Activated T-helper 2 cell treated with anti-CD3 and anti-CD28 coated beads, Interferon-gamma antibody, Interleukin-2, Interleukin-4, amounts not matched to agents 10 μg/mL and 5 μg/mL and 100 μg/mL, durations not matched to agents 14 hours and 24 hours and 36 hours (primary cell): ENCODE measurements at regions not wholly inside any gene's neighbourhood (a gene's known extent, or its start where the extent isn't known, plus 50 kb on each side); places are given as distances from the start of the nearest gene placed in this dataset.

Experiments
- DNase-seq: peaks from one replicate; pipeline ENCODE4 v3.0.0; 2021; ENCODE audit warnings: low spot score
- H3K27ac Mint-ChIP-seq: one replicate; pipeline ENCODE4 v1.8.0; 2021; ENCODE audit warnings: mixed read lengths
- H3K27me3 Mint-ChIP-seq: one replicate; pipeline ENCODE4 v1.8.0; 2021; ENCODE audit warnings: low read depth, mixed read lengths
- H3K36me3 Mint-ChIP-seq: one replicate; pipeline ENCODE4 v1.8.0; 2021; ENCODE audit warnings: low read depth, mixed read lengths
- H3K4me1 Mint-ChIP-seq: one replicate; pipeline ENCODE4 v1.8.0; 2021; ENCODE audit warnings: low read depth, mixed read lengths
- H3K4me3 Mint-ChIP-seq: one replicate; pipeline ENCODE4 v1.8.0; 2021; ENCODE audit warnings: low read depth, mild to moderate bottlenecking, moderate library complexity, mixed read lengths
- H3K9me3 Mint-ChIP-seq: one replicate; pipeline ENCODE4 v1.8.0; 2021; ENCODE audit warnings: mixed read lengths
- intact Hi-C: fragments of 100-400 bp; cut with micrococcal nuclease; formaldehyde crosslinking; loops from one replicate; pipeline ENCODE4 v1.15.1; 2023

DNA sequence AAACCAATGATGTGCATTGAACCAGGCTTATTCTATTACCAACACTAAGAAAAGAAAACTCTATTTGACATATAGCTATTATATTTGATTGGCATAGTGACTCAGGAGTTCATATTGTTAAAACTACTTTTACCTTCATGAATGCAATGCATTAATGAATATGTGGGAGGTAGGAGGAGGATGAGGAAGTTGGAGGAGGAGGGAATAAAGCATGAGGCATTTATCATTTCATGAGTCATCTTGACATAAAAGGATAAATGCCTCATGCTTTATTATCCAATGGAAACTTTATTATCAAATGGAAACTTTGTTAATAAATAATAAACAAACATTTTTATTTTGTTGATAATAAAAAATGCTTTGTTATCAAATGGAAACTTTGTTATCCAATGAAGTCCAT, 116.5 kb downstream of the SPRY2 start:
- no peaks in the 10 kb centered on the region for H3K27me3 Mint-ChIP-seq
- no peaks in the 10 kb centered on the region for H3K9me3 Mint-ChIP-seq
- no peaks in the 10 kb centered on the region for H3K36me3 Mint-ChIP-seq
- no peak overlapping the region for H3K4me3 Mint-ChIP-seq
- no peaks in the 10 kb centered on the region for H3K4me1 Mint-ChIP-seq
- intact Hi-C loops: no loop called here
- H3K27ac Mint-ChIP-seq: no peak overlapping the region
- no peak for DNase-seq

GRCh38 chr13:80217614-80218456, 123.1 kb downstream of the SPRY2 start:
- H3K4me1 Mint-ChIP-seq: no peaks in the 10 kb centered on the region
- no peaks in the 10 kb centered on the region for H3K27me3 Mint-ChIP-seq
- no peaks in the 10 kb centered on the region for H3K9me3 Mint-ChIP-seq
- no peak for DNase-seq
- no peak overlapping the region for H3K27ac Mint-ChIP-seq
- intact Hi-C loops: no loop called here
- H3K4me3 Mint-ChIP-seq: no peak overlapping the region
- no peaks in the 10 kb centered on the region for H3K36me3 Mint-ChIP-seq

DNA sequence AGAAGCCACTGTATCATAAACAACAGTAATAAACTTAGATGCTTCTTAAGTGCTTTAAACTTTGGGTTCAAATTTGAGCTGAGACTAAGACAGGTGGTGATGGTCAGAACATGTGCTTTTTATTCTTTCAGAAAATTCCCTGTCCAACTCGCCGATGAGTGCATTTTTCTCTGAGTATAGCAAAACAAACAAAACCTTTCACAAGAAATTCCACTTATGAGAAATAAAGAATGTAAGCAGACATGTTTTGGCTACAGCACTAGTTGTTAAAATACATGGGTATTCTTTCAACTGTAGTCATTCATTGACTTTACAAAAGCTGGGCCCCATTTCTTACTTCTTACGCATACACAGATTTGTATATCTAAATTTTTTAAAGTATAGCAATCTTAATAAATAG, 125.6 kb downstream of the SPRY2 start:
- no peak for DNase-seq
- no peaks in the 10 kb centered on the region for H3K9me3 Mint-ChIP-seq
- H3K36me3 Mint-ChIP-seq: no peaks in the 10 kb centered on the region
- H3K27me3 Mint-ChIP-seq: no peaks in the 10 kb centered on the region
- H3K27ac Mint-ChIP-seq: no peak overlapping the region
- intact Hi-C loops: no loop called here
- no peaks in the 10 kb centered on the region for H3K4me1 Mint-ChIP-seq
- no peak overlapping the region for H3K4me3 Mint-ChIP-seq

DNA sequence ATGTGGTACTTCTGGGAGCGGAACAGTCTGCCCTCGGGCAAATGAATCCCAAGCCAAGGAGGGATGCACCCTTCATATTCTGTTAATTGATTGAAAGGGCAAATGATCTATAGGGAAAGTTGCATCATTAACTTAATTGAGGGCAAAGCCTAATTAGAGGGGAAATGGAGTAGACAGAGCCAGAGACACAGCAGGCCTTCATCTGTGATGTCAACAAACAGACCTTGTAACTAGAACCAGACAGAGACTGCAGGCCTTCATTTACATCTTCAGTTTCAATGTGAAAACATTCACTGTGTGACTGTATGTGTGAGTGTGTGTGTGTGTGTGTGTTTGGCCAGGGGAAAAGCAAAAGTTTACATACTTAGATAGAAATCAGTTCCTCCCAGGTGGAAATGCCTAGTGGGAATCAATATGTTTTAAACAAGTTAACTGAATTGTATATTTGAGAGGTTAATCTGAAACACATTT, 126.4 kb downstream of the SPRY2 start:
- DNase-seq: no peak
- Mint-ChIP-seq H3K4me1 (no peaks in the 10 kb centered on the region), H3K27me3 (no peaks in the 10 kb centered on the region), H3K4me3 (no peak overlapping the region), H3K27ac (no peak overlapping the region), H3K9me3 (no peaks in the 10 kb centered on the region), H3K36me3 (no peaks in the 10 kb centered on the region)
- intact Hi-C loops: no loop called here

DNA sequence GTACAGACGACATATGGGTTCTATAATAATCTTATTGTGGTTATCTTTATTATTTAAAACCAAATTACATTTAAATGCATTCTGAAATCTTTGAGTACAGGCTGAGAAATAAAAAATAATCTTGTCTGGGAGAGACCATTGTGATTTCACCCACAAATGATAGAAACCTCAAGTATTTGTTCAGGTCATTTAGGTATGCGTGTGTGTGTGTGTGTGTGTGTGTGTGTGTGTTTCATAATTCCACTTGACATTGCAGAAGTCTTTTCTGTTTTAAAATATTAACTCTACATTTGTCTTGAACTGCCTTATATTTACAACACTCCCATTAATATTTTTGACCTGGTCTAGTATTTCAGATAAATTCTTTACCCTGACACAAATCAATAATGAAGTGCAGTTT, 126.9 kb downstream of the SPRY2 start:
- no peak for DNase-seq
- no peak overlapping the region for H3K27ac Mint-ChIP-seq
- intact Hi-C loops: no loop called here
- H3K4me1 Mint-ChIP-seq: no peaks in the 10 kb centered on the region
- no peaks in the 10 kb centered on the region for H3K9me3 Mint-ChIP-seq
- no peaks in the 10 kb centered on the region for H3K36me3 Mint-ChIP-seq
- no peak overlapping the region for H3K4me3 Mint-ChIP-seq
- H3K27me3 Mint-ChIP-seq: no peaks in the 10 kb centered on the region

DNA sequence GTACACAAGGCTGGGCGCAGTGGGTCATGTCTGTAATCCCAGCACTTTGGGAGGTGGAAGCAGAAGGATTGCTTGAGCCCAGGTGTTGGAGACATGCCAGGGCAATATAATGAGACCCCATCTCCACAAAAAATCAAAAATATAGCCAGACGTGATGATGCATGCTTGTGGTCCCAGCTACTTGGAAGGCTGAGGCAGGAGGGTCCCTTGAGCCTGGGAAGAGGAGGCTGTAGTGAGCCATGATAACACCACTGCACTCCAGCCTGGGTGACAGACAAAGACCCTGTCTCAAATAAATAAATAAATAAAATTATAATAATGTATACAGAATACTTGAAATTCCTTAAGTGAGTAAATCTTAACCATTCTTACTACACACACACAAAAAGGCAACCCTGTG, 127.7 kb downstream of the SPRY2 start:
- H3K9me3 Mint-ChIP-seq: no peaks in the 10 kb centered on the region
- H3K4me3 Mint-ChIP-seq: no peak overlapping the region
- H3K36me3 Mint-ChIP-seq: no peaks in the 10 kb centered on the region
- DNase-seq: no peak
- intact Hi-C loops: no loop called here
- no peak overlapping the region for H3K27ac Mint-ChIP-seq
- no peaks in the 10 kb centered on the region for H3K27me3 Mint-ChIP-seq
- no peaks in the 10 kb centered on the region for H3K4me1 Mint-ChIP-seq

DNA sequence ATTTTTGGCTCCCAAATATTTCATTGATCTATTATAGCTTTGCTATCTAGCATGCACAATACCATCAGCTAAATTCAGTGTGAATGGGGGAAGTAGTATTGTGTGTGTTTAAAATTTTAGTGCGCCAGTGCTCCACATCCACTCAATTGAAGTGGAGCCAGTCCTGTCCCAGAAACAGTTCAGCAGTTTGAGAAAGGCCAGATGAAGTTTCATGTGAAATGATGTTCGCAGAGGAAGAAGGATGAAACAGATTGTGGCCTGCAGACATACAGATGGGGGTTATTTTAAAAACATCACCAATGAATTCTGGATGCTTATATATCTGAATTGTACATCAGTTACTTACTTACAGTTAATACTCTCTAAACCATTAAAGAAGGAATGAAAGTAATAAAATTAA, 129.4 kb downstream of the SPRY2 start:
- Mint-ChIP-seq H3K4me3 (no peak overlapping the region), H3K4me1 (no peaks in the 10 kb centered on the region), H3K9me3 (no peaks in the 10 kb centered on the region), H3K27ac (no peak overlapping the region), H3K27me3 (no peaks in the 10 kb centered on the region), H3K36me3 (no peaks in the 10 kb centered on the region)
- no peak for DNase-seq
- intact Hi-C loops: no loop called here

DNA sequence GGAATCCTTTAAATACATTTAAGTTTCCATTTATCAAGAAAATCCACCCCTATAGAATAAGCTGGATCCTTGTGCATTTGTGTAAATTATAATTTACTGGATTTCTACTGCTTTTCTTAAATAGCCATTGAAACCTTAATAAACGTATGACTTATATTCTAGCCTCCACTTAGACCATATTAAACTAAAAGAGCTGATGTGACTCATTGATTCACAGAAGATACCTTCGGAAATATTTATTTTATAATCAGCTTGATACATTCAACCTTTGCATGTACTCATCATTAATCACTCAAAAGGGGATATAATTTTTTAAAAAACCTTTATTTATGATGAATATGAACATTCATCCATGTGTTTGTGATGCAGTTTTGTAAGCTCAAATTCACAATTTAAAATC, 136.3 kb downstream of the SPRY2 start:
- no peak for DNase-seq

DNA sequence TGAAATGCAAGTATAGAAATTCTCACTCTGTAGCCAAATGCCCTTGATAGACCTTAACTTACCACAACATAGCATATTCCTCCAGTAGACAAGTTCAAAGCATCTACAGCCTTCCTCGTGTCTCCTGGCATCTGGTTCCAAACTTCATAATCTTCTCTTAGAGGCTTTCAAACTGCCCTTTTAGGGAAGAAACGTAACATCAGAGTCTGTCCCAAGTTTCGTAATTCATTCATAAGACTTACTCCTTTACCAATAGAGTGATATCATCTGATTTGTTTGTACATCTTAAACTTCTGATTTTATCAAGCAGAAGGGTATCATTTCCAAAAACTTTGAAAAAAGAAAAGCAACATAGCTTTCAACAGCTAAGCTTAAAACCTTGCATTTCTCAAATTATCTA, 137.4 kb downstream of the SPRY2 start:
- H3K4me1 Mint-ChIP-seq: no peaks in the 10 kb centered on the region
- H3K9me3 Mint-ChIP-seq: no peaks in the 10 kb centered on the region
- no peaks in the 10 kb centered on the region for H3K27me3 Mint-ChIP-seq
- no peak overlapping the region for H3K27ac Mint-ChIP-seq
- intact Hi-C loops: no loop called here
- no peak overlapping the region for H3K4me3 Mint-ChIP-seq
- H3K36me3 Mint-ChIP-seq: no peaks in the 10 kb centered on the region
- no peak for DNase-seq

More for the DNA sequence above, 136.3 kb downstream of the SPRY2 start:
- no peaks in the 10 kb centered on the region for H3K27me3 Mint-ChIP-seq
- no peaks in the 10 kb centered on the region for H3K9me3 Mint-ChIP-seq
- intact Hi-C loops: no loop called here
- H3K27ac Mint-ChIP-seq: no peak overlapping the region
- no peak overlapping the region for H3K4me3 Mint-ChIP-seq
- H3K36me3 Mint-ChIP-seq: no peaks in the 10 kb centered on the region
- no peaks in the 10 kb centered on the region for H3K4me1 Mint-ChIP-seq

- intact Hi-C loops: no loop called here
- no peaks in the 10 kb centered on the region for H3K27me3 Mint-ChIP-seq
- no peaks in the 10 kb centered on the region for H3K36me3 Mint-ChIP-seq
- H3K9me3 Mint-ChIP-seq: no peaks in the 10 kb centered on the region
- H3K4me1 Mint-ChIP-seq: no peaks in the 10 kb centered on the region
- no peak overlapping the region for H3K4me3 Mint-ChIP-seq
- no peak overlapping the region for H3K27ac Mint-ChIP-seq
- DNase-seq: no peak
Measured at GRCh38 chr13:80201694-80202468, 139.0 kb downstream of the SPRY2 start.

- DNase-seq: no peak
- H3K9me3 Mint-ChIP-seq: no peaks in the 10 kb centered on the region
- H3K4me3 Mint-ChIP-seq: no peak overlapping the region
- no peaks in the 10 kb centered on the region for H3K27me3 Mint-ChIP-seq
- no peaks in the 10 kb centered on the region for H3K36me3 Mint-ChIP-seq
- intact Hi-C loops: no loop called here
- H3K4me1 Mint-ChIP-seq: no peaks in the 10 kb centered on the region
- no peak overlapping the region for H3K27ac Mint-ChIP-seq
Measured at GRCh38 chr13:80199585-80200292, 141.2 kb downstream of the SPRY2 start.

DNA sequence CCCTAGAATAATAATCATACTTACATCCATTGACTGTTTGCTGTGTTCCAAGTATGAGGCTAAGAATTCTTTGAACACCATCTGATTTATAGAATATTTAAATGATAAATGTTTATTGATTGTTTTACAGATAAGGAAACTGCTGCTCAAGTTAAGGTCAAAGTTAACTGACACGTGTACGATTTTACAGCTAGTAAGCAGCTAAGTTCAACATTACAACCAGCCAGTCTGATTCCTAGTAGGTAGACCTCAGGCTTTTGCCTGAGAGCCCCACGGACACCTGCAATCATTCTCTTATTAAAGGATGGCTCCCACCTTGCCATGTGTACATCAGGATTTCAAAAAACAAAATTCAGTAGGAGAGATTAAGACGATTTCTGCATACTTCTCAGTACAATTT, 141.9 kb downstream of the SPRY2 start:
- H3K27me3 Mint-ChIP-seq: no peaks in the 10 kb centered on the region
- no peak overlapping the region for H3K27ac Mint-ChIP-seq
- intact Hi-C loops: no loop called here

DNA sequence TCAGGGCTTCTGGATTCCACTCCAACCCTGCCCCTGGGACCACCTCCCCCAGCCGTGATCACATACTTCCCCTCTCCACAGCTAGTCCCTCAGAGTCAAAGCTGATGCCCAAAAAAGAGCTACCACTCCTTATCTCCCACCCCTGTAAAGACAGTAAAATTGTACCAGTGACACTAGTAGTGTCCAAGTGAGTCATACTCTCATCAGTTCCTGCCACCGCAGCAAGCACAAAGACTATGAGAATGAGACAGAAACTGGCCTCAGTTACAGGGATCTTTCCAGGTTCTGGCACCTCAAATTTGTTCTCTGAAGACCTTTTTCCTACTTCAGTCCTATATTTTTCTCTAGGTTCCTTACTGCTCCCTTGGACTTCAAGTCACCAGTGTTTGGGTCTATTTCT, 144.2 kb downstream of the SPRY2 start:
- Mint-ChIP-seq H3K27me3 (no peaks in the 10 kb centered on the region), H3K27ac (no peak overlapping the region), H3K4me3 (no peak overlapping the region), H3K9me3 (no peaks in the 10 kb centered on the region), H3K36me3 (no peaks in the 10 kb centered on the region), H3K4me1 (no peaks in the 10 kb centered on the region)
- intact Hi-C loops: no loop called here
- no peak for DNase-seq

More for the DNA sequence above, 141.9 kb downstream of the SPRY2 start:
- Mint-ChIP-seq H3K4me3 (no peak overlapping the region), H3K36me3 (no peaks in the 10 kb centered on the region), H3K4me1 (no peaks in the 10 kb centered on the region), H3K9me3 (no peaks in the 10 kb centered on the region)
- no peak for DNase-seq
